ENCODE measurements at regions not wholly inside any gene's neighbourhood (a gene's known extent, or its start where the extent isn't known, plus 50 kb on each side); places are given as distances from the start of the nearest gene placed in this dataset.

- Mint-ChIP-seq H3K27ac (no peak overlapping the region), H3K4me1 (peaks cover 25% of the 10 kb centered on the region), H3K36me3 (ENCODE audit: low read depth) (no peaks in the 10 kb centered on the region), H3K9me3 (peaks cover 8% of the 10 kb centered on the region), H3K4me3 (peak overlapping the region in 2 of 3 experiments; percentile 15 to 16), H3K27me3 (ENCODE audit: low read depth) (peaks cover 100% of the 10 kb centered on the region)
- TF ChIP-seq CTCF (IDR thresholded peaks at IDR 0.05; ENCODE audit: unreplicated experiment in 3 of 3) = no peak
Measured at GRCh38 chr4:41879552-41879951, 55.7 kb upstream of the TMEM33 start.

GRCh38 chr4:41878991-41879491 is 56.2 kb upstream of the TMEM33 start:
- H3K27me3 Mint-ChIP-seq (ENCODE audit: low read depth) = peaks cover 100% of the 10 kb centered on the region

DNA sequence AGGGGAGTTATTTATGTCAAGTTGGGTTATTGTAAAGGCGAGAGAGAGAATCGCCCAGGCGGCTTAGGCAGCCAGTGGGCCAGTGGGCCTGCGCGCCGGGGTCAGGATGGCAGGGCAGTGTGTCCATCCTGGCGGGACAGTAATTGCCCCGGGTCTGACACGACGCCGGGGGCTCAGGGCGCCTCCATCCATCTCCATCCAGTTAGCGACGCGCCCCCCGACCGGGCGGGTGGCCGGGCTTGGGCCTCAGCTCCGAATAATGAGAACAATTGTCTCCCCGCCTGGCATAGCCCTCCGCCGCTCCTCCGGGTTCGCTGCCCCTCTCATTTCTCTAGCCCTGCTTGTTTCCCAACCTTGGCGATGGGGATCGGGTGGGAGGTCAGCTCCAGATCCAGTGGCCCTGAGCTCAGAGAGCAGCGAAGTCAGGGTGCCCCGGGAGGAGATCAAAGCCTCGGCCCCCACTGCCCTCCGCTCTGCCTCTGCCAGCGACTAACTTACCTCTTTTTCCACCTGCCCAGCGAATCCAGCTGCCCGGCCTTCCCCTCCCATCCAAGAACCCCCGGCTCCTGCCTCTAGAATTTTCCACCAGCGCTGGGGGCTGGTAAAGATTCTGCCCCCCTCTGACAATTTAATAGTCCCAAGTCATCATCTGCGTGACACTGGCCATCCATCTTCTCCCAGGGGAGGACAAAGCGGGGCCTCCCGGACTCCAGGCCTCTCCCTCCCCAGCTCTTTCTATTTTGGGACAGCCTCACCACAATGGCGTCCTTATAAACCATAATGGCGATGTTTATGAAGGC is 56.9 kb upstream of the TMEM33 start:
- H3K27me3 Mint-ChIP-seq (ENCODE audit: low read depth) = peaks cover 100% of the 10 kb centered on the region
- peaks cover 25% of the 10 kb centered on the region for H3K4me1 Mint-ChIP-seq
- H3K4me3 Mint-ChIP-seq = peak overlapping the region in 2 of 3 experiments; percentile 47
- H3K36me3 Mint-ChIP-seq (ENCODE audit: low read depth) = no peaks in the 10 kb centered on the region
- H3K27ac Mint-ChIP-seq = no peak overlapping the region
- no peak for TF ChIP-seq CTCF (IDR thresholded peaks at IDR 0.05; ENCODE audit: unreplicated experiment in 3 of 3)
- H3K9me3 Mint-ChIP-seq = peaks cover 8% of the 10 kb centered on the region

More at GRCh38 chr4:41878991-41879491, 56.2 kb upstream of the TMEM33 start:
- no peak for TF ChIP-seq CTCF (IDR thresholded peaks at IDR 0.05; ENCODE audit: unreplicated experiment in 3 of 3)
- Mint-ChIP-seq H3K27ac (no peak overlapping the region), H3K4me3 (peak overlapping the region in 1 of 3 experiments; percentile 47), H3K4me1 (peaks cover 25% of the 10 kb centered on the region), H3K9me3 (peaks cover 8% of the 10 kb centered on the region), H3K36me3 (ENCODE audit: low read depth) (no peaks in the 10 kb centered on the region)

GRCh38 chr4:41877020-41877796 is 58.0 kb upstream of the TMEM33 start:
- Mint-ChIP-seq H3K27ac (no peak overlapping the region), H3K9me3 (peaks cover 14% of the 10 kb centered on the region), H3K4me3 (no peak overlapping the region), H3K27me3 (ENCODE audit: low read depth) (peaks cover 100% of the 10 kb centered on the region), H3K36me3 (ENCODE audit: low read depth) (no peaks in the 10 kb centered on the region), H3K4me1 (peaks cover 17% of the 10 kb centered on the region)
- no peak for TF ChIP-seq CTCF (IDR thresholded peaks at IDR 0.05; ENCODE audit: unreplicated experiment in 3 of 3)

DNA sequence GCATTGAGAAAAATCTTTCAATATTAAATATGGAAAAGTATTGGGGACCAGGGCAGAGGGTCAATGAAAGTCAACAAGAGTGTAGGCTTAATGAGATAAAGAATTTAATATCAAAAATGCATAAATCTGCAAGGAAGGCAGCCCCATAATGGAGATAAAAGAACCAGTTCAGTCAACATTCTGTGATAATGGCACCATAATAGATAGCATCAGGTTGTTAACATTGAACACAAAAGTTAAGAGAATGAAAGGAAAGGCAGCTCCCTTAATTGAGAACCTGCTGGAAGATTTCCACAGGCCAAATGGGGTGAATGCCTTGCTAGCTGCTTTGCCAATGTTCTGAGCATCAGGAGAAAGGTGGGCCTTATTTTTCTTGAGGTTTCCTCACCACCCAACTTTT is 60.4 kb upstream of the TMEM33 start:
- no peak overlapping the region for H3K27ac Mint-ChIP-seq
- peaks cover 100% of the 10 kb centered on the region for H3K27me3 Mint-ChIP-seq (ENCODE audit: low read depth)
- no peak for TF ChIP-seq CTCF (IDR thresholded peaks at IDR 0.05; ENCODE audit: unreplicated experiment in 3 of 3)
- H3K36me3 Mint-ChIP-seq (ENCODE audit: low read depth) = no peaks in the 10 kb centered on the region
- H3K9me3 Mint-ChIP-seq = peaks cover 16% of the 10 kb centered on the region
- H3K4me3 Mint-ChIP-seq = no peak overlapping the region
- H3K4me1 Mint-ChIP-seq = peaks cover 2% of the 10 kb centered on the region

All from nephron (organoid).